ENCODE measurements at regions not wholly inside any gene's neighbourhood (a gene's known extent, or its start where the extent isn't known, plus 50 kb on each side); places are given as distances from the start of the nearest gene placed in this dataset.

DNA sequence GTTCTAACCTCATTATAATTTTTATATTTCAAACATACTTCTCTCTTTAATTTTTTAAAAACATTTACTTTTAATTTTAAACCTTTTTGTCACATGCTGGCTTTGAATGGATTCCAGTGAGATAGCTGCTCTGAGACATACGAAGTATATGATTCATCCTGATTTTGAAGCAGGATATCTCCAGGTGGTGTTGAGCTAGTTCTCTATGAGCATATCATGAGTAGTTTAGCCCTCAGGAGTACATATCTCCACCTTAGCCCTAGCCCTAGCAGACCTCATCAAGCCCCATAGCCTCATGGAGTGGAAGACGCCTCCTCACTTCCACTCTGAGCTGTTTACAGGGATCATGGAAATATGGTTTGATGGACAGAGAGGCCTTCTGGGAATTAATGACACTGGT lies 183.2 kb upstream of the C21orf91 start:
- no peak for TF ChIP-seq CTCF (conservative IDR thresholded peaks at IDR 0.05; ENCODE audit: low read length)
- TF ChIP-seq EZH2phosphoT487 (IDR thresholded peaks at IDR 0.05; ENCODE audit: borderline replicate concordance), result no peak

Data from Loucy (cell line).